ENCODE measurements at regions not wholly inside any gene's neighbourhood (a gene's known extent, or its start where the extent isn't known, plus 50 kb on each side); places are given as distances from the start of the nearest gene placed in this dataset.

DNA sequence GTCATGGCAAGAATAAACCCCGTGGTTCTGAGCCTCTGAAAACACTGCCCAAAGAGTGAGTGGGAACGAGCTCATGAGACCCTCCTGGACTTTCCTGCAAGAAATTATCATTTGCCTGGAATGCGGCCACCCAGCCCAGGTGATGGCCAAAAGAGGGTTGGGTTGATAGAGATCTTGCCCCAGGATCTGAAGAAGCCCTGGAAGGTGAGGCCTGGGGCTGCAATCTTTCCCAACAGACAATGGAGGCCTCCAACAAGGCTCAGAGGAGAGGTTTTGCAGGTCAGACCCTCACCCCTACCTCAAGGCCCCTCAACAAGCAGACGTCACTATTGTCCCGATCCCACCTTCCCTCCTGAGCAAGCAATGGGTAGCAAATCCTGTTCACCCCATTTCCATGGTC lies 106.0 kb upstream of the SOD1 start:
- TF ChIP-seq, protein P1, sequence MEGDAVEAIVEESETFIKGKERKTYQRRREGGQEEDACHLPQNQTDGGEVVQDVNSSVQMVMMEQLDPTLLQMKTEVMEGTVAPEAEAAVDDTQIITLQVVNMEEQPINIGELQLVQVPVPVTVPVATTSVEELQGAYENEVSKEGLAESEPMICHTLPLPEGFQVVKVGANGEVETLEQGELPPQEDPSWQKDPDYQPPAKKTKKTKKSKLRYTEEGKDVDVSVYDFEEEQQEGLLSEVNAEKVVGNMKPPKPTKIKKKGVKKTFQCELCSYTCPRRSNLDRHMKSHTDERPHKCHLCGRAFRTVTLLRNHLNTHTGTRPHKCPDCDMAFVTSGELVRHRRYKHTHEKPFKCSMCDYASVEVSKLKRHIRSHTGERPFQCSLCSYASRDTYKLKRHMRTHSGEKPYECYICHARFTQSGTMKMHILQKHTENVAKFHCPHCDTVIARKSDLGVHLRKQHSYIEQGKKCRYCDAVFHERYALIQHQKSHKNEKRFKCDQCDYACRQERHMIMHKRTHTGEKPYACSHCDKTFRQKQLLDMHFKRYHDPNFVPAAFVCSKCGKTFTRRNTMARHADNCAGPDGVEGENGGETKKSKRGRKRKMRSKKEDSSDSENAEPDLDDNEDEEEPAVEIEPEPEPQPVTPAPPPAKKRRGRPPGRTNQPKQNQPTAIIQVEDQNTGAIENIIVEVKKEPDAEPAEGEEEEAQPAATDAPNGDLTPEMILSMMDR (IDR thresholded peaks at IDR 0.05; ENCODE audit: borderline replicate concordance, insufficient read depth, low read depth, low read length): no peak
- H3K4me3 ChIP-seq (ENCODE audit: low read depth, low read length): no peak overlapping the region

- TF ChIP-seq, protein P1 (IDR thresholded peaks at IDR 0.05; ENCODE audit: borderline replicate concordance, insufficient read depth, low read depth, low read length): no peak
- H3K4me3 ChIP-seq (ENCODE audit: low read depth, low read length): no peak overlapping the region
Observed at GRCh38 chr21:31552826-31553225, 106.7 kb upstream of the SOD1 start.

DNA sequence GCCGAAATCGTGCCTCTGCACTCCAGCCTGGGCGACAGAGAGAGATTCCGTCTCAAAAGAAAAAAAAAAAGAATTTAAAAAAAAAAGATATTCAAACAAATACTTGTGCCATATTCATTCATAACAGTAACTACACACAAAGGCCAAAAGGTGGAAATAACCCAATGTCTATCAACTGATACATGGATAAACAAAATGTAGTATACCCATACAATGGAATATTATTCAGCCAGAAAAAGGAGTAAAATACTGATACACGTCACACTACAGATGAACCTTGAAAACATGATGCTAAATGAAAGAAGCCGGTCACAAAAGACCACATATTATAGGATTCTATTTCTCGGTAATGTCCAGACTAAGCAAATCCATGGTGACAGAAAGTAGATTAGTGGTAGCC lies 109.4 kb upstream of the SOD1 start:
- TF ChIP-seq, protein P1 (IDR thresholded peaks at IDR 0.05; ENCODE audit: borderline replicate concordance, insufficient read depth, low read depth, low read length): no peak
- H3K4me3 ChIP-seq (ENCODE audit: low read depth, low read length): no peak overlapping the region

DNA sequence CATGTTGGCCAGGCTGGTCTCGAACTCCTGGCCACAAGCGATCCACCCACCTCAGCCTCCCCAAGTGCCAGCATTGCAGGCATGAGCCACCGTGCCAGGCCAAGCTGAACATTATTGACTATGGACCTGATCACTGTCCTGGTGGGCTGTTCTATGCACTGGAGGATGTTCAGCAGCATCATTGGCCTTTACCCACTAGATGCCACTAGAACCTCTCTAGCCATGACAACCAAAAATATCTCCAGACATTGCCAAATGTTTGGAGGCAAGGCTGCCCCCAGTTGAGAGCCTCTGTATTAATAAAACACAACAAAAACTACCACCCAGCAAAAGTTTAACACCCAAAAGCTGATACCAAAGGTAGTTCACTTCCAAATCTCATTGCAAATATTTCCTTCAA lies 110.8 kb upstream of the SOD1 start:
- no peak overlapping the region for H3K4me3 ChIP-seq (ENCODE audit: low read depth, low read length)
- TF ChIP-seq, protein P1 (IDR thresholded peaks at IDR 0.05; ENCODE audit: borderline replicate concordance, insufficient read depth, low read depth, low read length): no peak

GRCh38 chr21:31546443-31547170 lies 112.9 kb upstream of the SOD1 start:
- no peak overlapping the region for H3K4me3 ChIP-seq (ENCODE audit: low read depth, low read length)
- TF ChIP-seq, protein P1 (IDR thresholded peaks at IDR 0.05; ENCODE audit: borderline replicate concordance, insufficient read depth, low read depth, low read length): no peak

DNA sequence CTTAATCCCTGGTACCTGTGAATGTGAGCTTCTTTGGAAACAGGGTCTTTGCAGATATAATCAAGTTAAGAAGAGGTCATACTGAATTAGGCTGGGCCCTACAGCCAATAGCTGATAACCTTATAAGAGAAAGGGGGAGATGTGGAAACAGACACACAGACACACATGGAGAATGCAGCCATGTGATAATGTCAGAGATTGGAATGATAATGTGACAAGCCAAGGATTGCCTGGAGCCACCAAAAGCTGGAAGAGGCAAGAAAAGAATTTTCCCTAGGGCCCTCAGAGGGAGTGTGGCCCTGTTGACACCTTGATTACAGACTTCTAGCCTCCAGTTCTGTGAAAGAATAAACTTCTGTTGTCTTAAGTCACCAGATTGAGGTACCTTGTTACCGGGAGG lies 114.5 kb upstream of the SOD1 start:
- TF ChIP-seq, protein P1 (IDR thresholded peaks at IDR 0.05; ENCODE audit: borderline replicate concordance, insufficient read depth, low read depth, low read length): no peak

GRCh38 chr21:31543191-31543590 lies 116.3 kb upstream of the SOD1 start:
- H3K4me3 ChIP-seq (ENCODE audit: low read depth, low read length): no peak overlapping the region
- TF ChIP-seq, protein P1 (IDR thresholded peaks at IDR 0.05; ENCODE audit: borderline replicate concordance, insufficient read depth, low read depth, low read length): no peak

More for the DNA sequence above, 114.5 kb upstream of the SOD1 start:
- no peak overlapping the region for H3K4me3 ChIP-seq (ENCODE audit: low read depth, low read length)

All from GM12875 (cell line).